Adrenal gland (tissue), 9 donors: ENCODE measurements at regions not wholly inside any gene's neighbourhood (a gene's known extent, or its start where the extent isn't known, plus 50 kb on each side); places are given as distances from the start of the nearest gene placed in this dataset.

Experiments used
- DNase-seq, 7 donors: peaks; one replicate each; pipeline ENCODE4 v3.0.0-alpha.2; 2019 to 2020
- H3K27ac ChIP-seq, 5 donors: fragments of 200-600 bp; sonication (generic) in 4 of 5; 1 replicate in 3 of 5; 2 replicates in 2 of 5; pipeline versions ENCODE4 v1.5.1 to v1.8.0; 2016 to 2020; ENCODE audit warnings: mild to moderate bottlenecking in 1 of 5
- H3K27me3 ChIP-seq: fragments of 200-600 bp; 2 replicates; pipeline ENCODE4 v1.8.0; 2021
- H3K36me3 ChIP-seq, 2 donors: fragments of 200-600 bp; replicated peaks in 1 of 2; 1 replicate in 1 of 2; 2 replicates in 1 of 2; pipeline versions ENCODE4 v1.5.1 to v1.8.0; 2018 to 2022
- H3K4me1 ChIP-seq, 2 donors: fragments of 200-600 bp; replicated peaks in 1 of 2; 1 replicate in 1 of 2; 2 replicates in 1 of 2; pipeline versions ENCODE4 v1.5.1 to v1.8.0; 2018 to 2021
- H3K4me3 ChIP-seq, 4 donors: fragments of 200-600 bp; sonication (generic) in 3 of 4; one replicate each; pipeline ENCODE4 v1.5.1; 2016 to 2018
- H3K9me3 ChIP-seq, 3 donors: fragments of 200-600 bp; sonication (generic) in 1 of 3; replicated peaks in 1 of 3; 1 replicate in 2 of 3; 2 replicates in 1 of 3; pipeline versions ENCODE4 v1.5.1 to v1.8.0; 2016 to 2021
- CTCF ChIP-seq, 6 experiments: fragments of 450-650 bp in 4 of 6; fragments of 200-600 bp in 2 of 6; sonication (generic) in 1 of 6; IDR thresholded peaks; 1 replicate in 5 of 6; 2 replicates in 1 of 6; pipeline versions ENCODE4 v1.5.1 to v1.8.0; 2016 to 2021; ENCODE audit warnings: antibody characterized with exemption in 6 of 6, mild to moderate bottlenecking in 2 of 6, moderate library complexity in 1 of 6
- POLR2A ChIP-seq, 2 donors: fragments of 450-650 bp; IDR thresholded peaks; one replicate each; pipeline ENCODE4 v1.6.1; 2017; ENCODE audit warnings: antibody characterized with exemption in 2 of 2, mild to moderate bottlenecking in 2 of 2, moderate library complexity in 1 of 2
- WGBS, 4 donors: extraction: QIAGEN DNeasy Blood & Tissue Kit in 2 of 4; methylation state at CpG; one replicate each; pipeline versions ENCODE4 v1.1.5 to v1.1.7; 2013 to 2017; 5-methylcytosine and 5-hydroxymethylcytosine counted together
- intact Hi-C, 2 donors: fragments of 100-400 bp; cut with DNase I; formaldehyde crosslinking; loops; one replicate each; pipeline versions ENCODE4 v1.14.1 to v1.15.0; 2022 to 2023
- donor health status: healthy with polysubstance abuse.
- donor health status: Bipolar disorder and iron deficiency.
- donor health status: DM: yes; HTN: yes; CAD: no.
- donor health status: DM: no; HTN: no; CAD: no.
- donor health status: DM: no; HTN: no; CAD: no.

- no peak for DNase-seq
- TF ChIP-seq POLR2A (IDR thresholded peaks at IDR 0.05) (no peak), CTCF (IDR thresholded peaks at IDR 0.05) (no peak)
- intact Hi-C loops: no loop called here
- Histone ChIP-seq H3K27me3 (no peaks in the 10 kb centered on the region), H3K4me3 (no peak overlapping the region), H3K27ac (no peak overlapping the region), H3K36me3 (no peaks in the 10 kb centered on the region), H3K9me3 (no peaks in the 10 kb centered on the region), H3K4me1 (no peaks in the 10 kb centered on the region)
- WGBS, 4 donors: 77 to 90% (median 82%) methylated on average over 19 to 20 of the region's 20 CpGs
These were observed 559.7 kb upstream of the MGMT start for GRCh38 chr10:128907155-128907941.

- WGBS, 4 donors: 48 to 53% (median 49%) methylated on average over 6 of the region's 6 CpGs
- TF ChIP-seq CTCF (IDR thresholded peaks at IDR 0.05) (no peak), POLR2A (IDR thresholded peaks at IDR 0.05) (no peak)
- Histone ChIP-seq H3K27ac (no peak overlapping the region), H3K27me3 (no peaks in the 10 kb centered on the region), H3K4me1 (no peaks in the 10 kb centered on the region), H3K4me3 (no peak overlapping the region), H3K36me3 (no peaks in the 10 kb centered on the region), H3K9me3 (no peaks in the 10 kb centered on the region)
- no peak for DNase-seq
- intact Hi-C loops: no loop called here
These were observed 558.9 kb upstream of the MGMT start for GRCh38 chr10:128908099-128908498.

GRCh38 chr10:128908499-128908898 is 558.5 kb upstream of the MGMT start:
- Histone ChIP-seq H3K4me3 (no peak overlapping the region), H3K9me3 (no peaks in the 10 kb centered on the region), H3K27ac (no peak overlapping the region), H3K36me3 (no peaks in the 10 kb centered on the region), H3K4me1 (no peaks in the 10 kb centered on the region), H3K27me3 (no peaks in the 10 kb centered on the region)
- no peak for DNase-seq
- TF ChIP-seq POLR2A (IDR thresholded peaks at IDR 0.05) (no peak), CTCF (IDR thresholded peaks at IDR 0.05) (no peak)
- intact Hi-C loops: no loop called here
- 53 to 69% (median 60%) methylated on average over 4 of the region's 4 CpGs for WGBS, 4 donors

- WGBS, 4 donors: 62 to 70% (median 68%) methylated on average over 5 to 6 of the region's 6 CpGs
- no peaks in the 10 kb centered on the region for H3K4me1 ChIP-seq
- intact Hi-C loops: no loop called here
- no peaks in the 10 kb centered on the region for H3K27me3 ChIP-seq
- TF ChIP-seq POLR2A (IDR thresholded peaks at IDR 0.05): no peak
- no peak for TF ChIP-seq CTCF (IDR thresholded peaks at IDR 0.05)
- DNase-seq: no peak
- no peak overlapping the region for H3K27ac ChIP-seq
- H3K36me3 ChIP-seq: no peaks in the 10 kb centered on the region
- no peak overlapping the region for H3K4me3 ChIP-seq
- no peaks in the 10 kb centered on the region for H3K9me3 ChIP-seq
These were observed 554.3 kb upstream of the MGMT start for GRCh38 chr10:128912568-128913311.
